ENCODE measurements at regions not wholly inside any gene's neighbourhood (a gene's known extent, or its start where the extent isn't known, plus 50 kb on each side); places are given as distances from the start of the nearest gene placed in this dataset.

- no peak for DNase-seq (ENCODE audit: low read depth)
These were observed 195.8 kb upstream of the NEBL start for GRCh38 chr10:21092683-21093524.

DNA sequence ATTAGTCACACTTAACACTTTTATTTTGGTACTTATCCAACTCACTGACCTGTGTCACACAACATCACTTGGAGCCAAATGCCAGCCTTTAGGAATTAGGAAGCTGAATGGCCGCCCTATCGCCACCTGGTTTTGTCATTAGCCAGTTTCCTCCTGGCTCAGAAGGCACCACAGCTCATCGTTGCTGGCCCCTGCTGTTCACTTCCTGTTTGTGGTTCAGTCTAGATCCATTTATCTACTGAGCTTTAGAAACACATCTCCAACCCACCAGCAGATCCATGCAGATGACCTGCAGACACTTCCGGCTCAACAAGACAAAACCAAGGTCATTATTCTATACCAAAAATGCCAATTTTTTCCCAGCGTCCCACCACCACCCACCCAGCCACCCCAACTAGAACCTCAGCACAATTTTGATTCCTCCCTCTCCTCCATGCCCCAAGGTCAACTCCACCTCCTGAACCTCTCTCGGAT, 193.5 kb upstream of the NEBL start:
- DNase-seq (ENCODE audit: low read depth) = no peak

- DNase-seq (ENCODE audit: low read depth) = no peak
These were observed 190.4 kb upstream of the NEBL start for GRCh38 chr10:21087476-21087875.

DNA sequence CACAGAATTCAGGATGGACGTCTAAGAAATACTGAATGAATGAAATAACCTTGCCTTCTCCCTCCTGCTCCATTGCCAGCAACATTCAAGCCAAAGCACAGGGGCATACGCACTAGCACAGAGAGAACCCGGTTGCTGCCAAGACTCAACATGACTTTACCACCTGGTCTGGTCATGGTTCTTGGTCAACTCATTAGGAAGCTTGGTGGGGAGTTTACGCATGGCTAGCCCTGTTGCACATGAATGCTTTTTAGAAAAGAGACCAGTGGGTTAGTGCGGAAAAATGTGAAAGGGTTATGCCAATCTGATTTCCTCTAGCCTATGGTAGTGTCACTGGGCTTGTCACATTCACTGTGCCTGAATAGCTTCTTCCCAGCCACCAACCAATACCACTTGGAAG, 187.6 kb upstream of the NEBL start:
- no peak for DNase-seq (ENCODE audit: low read depth)

GRCh38 chr10:21083861-21084260, 186.8 kb upstream of the NEBL start:
- DNase-seq (ENCODE audit: low read depth) = no peak

GRCh38 chr10:21082206-21082605, 185.1 kb upstream of the NEBL start:
- no peak for DNase-seq (ENCODE audit: low read depth)

DNA sequence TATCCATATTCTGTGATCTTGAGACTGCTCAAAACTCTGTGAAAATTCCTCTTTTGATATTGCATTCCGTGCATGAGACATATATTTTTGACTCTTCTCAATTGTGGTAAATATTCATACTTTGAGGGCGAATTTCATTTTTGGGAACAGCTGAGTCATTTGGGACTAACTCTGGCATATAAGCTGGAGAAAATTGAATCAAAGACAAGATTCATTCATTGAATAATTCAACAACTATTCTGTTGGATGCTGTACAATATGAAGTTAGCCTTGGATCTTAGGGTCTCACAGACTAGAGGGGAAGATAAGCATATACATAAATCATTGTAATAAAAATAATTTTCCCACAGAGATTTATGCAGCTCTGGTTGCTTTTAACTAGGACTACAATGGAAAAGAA, 183.2 kb upstream of the NEBL start:
- no peak for DNase-seq (ENCODE audit: low read depth)

DNA sequence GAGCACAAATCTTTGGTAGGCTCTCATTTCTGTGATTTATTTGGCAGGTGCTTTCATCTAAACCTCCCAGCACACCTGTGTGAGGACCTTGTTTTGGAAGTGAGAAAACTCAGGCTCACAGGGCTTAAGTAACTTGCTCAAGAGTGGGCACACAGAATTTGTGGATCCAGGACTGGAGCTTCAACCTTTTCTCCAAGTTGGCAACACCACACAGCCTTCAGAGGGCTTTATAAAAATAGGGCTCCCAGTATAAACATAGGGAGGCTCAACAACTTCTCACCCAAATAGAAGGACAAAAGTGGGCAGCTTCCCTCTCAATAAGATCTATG, 182.2 kb upstream of the NEBL start:
- DNase-seq (ENCODE audit: low read depth) = no peak

DNA sequence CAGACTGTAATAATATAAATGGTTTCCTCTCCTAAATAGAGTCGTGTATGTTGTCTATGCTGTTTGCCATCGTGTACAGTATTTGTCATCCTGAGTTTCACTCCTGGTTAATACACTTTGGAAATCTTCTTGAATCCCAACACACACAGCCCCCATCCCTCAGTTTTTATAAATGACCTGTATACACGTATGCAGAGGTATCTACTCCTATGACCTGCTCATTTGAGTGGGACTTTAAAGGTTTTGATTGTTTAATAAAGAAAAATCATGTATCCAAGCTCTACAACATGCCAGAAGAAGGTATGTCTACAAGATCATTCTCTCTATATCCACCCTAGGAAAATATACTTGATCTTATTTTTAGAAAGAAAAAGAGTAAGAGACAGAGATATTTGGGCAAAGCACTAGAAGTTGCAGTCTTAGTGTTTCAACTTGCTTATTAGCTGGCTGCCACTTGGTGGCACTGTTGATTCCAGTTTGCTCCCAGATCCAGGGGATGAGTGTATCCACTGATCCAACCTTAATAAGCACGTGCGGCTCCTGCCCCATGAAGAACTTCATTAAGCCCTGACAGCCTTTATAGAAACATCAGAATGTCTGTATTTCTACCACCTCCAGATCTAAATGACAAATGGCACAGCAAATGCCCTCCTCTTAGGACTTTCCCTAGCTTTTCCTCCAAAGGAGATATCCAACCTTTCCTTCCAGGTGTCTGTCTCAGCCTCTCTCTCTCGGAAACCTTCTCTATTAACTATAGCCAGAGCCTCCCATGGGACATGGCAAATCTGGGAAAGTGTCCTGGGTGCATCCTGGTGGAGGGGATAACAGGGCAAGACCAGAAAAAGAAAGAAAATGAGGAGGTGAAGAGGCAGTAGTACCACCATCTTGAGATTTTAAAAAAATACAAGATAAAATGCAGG, 181.6 kb upstream of the NEBL start:
- DNase-seq (ENCODE audit: low read depth) = no peak

- DNase-seq (ENCODE audit: low read depth) = no peak
These were observed 180.6 kb upstream of the NEBL start for GRCh38 chr10:21077681-21078080.

DNA sequence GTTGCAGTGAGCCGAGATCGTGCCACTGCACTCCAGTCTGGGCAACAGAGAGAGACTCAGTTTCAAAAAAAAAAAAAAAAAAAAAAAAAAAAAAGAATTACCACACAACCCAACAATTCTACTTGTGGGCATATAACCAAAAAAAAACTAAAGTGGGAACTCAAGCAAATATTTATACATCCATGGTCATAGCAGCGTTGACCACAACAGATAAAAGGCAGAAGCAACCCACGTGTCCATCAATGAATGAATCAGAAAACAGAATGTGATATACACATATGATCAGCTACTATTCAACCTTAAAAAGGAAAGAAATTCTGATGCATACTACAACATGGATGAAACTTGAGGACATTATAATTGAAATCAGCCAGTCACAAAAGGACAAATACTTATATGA, 179.3 kb upstream of the NEBL start:
- no peak for DNase-seq (ENCODE audit: low read depth)

GRCh38 chr10:21075880-21076279, 178.8 kb upstream of the NEBL start:
- DNase-seq (ENCODE audit: low read depth) = no peak

DNA sequence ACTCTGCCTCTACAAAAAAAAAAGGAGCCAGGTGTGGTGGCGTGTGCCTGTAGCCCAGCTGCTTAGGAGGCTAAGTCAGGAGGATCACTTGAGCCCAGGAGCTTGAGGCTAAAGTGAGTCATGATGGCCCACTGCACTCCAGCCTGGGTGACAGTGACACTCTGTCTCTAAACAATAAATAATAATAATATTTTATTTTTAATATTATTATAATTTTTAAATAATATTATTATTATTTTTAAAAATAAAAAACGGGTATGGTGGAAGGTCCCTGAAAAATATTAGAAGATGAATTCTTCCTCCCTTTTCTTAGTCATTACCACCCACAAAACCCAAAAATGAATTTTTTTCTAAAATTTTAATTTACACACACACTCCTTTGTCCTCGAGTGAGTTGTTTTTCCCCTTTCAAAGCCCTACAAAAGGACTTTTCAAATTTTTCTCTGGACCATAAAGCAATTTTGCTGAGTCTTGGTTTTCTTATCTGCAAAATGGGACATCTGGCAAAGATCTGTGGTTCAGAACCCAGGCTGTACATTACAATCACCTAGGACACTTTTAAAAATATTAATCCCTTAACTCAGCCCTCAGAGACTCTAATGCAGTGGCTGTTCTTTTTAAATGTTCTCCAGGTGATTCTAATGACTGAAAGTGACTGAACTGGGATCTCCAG, 174.0 kb upstream of the NEBL start:
- no peak for DNase-seq (ENCODE audit: low read depth)

DNA sequence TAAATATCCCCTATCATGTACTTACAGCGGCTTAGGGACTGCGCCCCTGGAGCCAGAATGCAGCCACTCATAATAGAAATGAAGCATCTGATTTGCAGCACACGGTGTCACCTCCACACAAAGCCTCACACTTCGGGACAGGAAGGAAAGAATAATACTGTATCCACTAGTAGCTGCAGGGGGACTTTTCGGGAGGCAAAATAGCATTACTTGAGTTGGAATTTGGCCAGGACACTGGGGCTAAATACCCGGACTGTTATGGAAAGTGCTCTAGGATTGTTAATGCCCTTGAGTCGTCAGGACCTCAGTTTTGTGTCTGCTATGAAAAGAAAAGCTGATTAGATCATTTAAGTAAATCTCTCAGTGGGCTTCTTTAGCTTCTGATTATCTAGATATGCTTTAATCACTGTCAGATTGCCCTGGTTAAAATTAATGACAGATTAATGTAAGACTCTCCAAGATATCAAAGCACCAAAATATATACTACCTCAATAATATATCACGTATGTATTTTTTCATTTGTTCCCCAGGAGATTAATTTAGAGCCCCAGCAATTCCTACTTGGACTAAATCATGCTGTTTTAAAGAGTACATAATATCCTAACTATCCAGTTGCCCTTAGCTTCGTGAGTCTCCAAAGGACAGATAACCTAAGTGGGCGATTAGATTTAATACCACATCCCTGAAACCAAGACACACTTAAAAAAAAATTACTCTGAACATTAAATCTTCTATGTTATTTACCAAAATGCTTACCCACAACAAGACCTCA, 173.0 kb upstream of the NEBL start:
- no peak for DNase-seq (ENCODE audit: low read depth)

DNA sequence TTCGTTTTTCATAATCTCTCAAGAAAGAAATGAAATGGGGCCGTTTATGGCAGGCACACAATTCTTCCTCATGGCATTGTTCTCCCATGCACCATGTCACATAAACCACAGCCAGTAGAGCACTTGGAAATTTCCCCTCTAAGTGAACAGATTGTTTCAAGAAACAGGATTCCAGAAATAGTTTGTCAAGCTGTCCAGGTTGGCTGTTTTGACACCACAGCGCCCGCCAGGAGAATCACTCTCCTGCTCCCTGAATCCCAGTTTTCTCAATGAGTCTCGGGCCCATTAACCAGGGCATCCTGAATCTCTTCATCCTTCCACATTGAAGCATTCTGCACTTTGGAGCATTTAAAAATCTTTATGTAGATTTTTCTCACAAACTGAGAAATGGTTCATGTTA, 172.2 kb upstream of the NEBL start:
- DNase-seq (ENCODE audit: low read depth) = no peak

GRCh38 chr10:21068026-21068656, 171.0 kb upstream of the NEBL start:
- no peak for DNase-seq (ENCODE audit: low read depth)

GRCh38 chr10:21065621-21066248, 168.6 kb upstream of the NEBL start:
- DNase-seq (ENCODE audit: low read depth) = no peak

DNA sequence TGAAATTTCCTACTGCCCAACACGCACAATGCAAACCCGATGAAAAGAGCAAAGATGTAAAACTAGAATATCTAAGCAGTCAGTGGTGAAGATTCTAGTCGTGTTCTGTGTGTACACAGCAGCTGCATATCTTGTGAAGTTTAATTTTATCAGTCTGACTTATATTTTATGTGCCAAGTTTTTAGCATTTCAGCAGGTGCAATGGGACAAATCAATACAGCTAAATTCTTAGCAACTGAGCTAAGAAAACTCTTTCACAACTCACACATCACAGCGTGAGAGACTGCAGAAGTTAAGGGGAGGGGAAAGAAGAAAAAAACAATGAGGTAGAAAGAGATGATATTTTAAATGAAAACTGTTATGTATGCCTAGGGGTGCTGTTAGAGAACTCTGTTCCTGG, 164.9 kb upstream of the NEBL start:
- no peak for DNase-seq (ENCODE audit: low read depth)

DNA sequence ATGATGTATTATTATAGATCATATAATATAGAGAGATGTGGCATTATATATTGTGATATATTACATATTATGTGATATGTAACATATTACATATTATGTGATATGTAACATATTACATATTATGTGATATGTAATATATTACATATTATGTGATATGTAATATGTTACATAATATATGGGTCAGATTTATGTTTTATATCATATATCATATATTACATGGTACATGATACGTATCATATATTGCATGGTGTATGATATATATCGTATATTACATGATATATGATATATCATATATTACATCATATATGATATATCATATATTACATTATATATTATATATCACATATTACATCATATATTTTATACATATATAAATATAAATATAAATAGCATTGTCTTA, 164.1 kb upstream of the NEBL start:
- no peak for DNase-seq (ENCODE audit: low read depth)

- no peak for DNase-seq (ENCODE audit: low read depth)
These were observed 163.5 kb upstream of the NEBL start for GRCh38 chr10:21060626-21061025.

- DNase-seq (ENCODE audit: low read depth) = no peak
These were observed 160.9 kb upstream of the NEBL start for GRCh38 chr10:21057989-21058388.

Measured in GM04503 (cell line).